GM12873 (cell line): ENCODE measurements at regions not wholly inside any gene's neighbourhood (a gene's known extent, or its start where the extent isn't known, plus 50 kb on each side); places are given as distances from the start of the nearest gene placed in this dataset.

Experiments
- TF ChIP-seq, protein P1 (sequence below): IDR thresholded peaks from 2 replicates; pipeline ENCODE4 v1.5.1; 2012; ENCODE audit warnings: low read depth, mild to moderate bottlenecking, moderate library complexity, low read length, control low read depth; ENCODE audit not compliant: insufficient read depth; ENCODE audit errors: missing control alignments

DNA sequence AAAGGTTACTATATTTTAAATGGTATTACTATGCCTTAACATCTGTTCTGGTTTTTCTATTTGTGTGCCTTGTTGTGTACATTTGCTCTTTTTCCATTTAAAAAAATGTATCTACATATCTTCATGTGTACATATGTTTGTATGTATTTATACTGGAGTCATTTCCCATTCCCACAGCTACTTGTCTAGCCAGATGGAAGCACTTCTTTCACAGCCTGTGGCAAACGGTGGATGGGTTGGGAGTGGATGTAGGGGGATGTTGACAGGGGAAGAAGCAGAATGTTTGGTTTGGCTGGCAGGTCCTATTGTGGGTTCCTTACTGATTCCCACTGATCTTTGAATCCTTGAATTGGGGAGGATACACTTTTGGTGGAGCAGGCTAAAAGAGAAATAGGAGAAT lies 93.6 kb upstream of the CNTNAP4 start:
- TF ChIP-seq, protein P1, sequence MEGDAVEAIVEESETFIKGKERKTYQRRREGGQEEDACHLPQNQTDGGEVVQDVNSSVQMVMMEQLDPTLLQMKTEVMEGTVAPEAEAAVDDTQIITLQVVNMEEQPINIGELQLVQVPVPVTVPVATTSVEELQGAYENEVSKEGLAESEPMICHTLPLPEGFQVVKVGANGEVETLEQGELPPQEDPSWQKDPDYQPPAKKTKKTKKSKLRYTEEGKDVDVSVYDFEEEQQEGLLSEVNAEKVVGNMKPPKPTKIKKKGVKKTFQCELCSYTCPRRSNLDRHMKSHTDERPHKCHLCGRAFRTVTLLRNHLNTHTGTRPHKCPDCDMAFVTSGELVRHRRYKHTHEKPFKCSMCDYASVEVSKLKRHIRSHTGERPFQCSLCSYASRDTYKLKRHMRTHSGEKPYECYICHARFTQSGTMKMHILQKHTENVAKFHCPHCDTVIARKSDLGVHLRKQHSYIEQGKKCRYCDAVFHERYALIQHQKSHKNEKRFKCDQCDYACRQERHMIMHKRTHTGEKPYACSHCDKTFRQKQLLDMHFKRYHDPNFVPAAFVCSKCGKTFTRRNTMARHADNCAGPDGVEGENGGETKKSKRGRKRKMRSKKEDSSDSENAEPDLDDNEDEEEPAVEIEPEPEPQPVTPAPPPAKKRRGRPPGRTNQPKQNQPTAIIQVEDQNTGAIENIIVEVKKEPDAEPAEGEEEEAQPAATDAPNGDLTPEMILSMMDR, result no peak

DNA sequence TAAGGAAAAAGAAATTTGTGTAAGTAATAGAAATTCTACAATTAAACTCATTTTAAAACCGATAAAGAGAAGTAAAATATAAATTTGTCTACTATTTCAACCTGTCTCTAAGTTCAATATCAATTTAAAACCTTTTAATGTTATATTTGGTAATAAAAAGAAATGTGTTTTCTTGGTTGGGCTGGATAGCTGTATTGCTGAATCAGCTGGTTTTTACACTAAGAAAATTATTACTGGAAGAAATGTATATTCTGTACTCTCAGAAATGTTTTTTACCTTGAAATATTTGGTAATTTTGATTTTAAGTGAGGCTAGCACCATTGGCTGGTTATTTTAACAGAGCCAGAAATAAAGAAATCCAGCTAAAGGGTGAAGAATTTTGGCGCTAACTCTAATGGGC lies 87.1 kb upstream of the CNTNAP4 start:
- TF ChIP-seq, protein P1, result no peak

DNA sequence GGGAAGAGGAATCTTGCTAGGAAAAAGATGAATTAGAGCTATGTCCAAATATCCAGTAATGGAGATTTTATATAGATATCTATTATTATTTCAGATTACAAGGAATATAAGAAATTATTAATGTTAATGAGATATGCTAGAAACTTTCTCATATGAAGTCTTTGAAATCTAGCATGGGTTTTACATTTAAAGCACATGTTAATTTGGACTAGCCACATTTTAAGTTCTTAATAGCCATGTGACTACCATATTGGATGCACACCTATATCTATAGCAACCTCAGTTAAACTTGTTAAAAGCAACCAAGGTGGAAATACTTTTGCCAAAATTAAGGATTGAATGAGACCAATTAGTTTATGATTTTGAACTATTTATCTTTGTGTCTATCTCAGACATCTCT lies 86.7 kb upstream of the CNTNAP4 start:
- TF ChIP-seq, protein P1, result no peak

DNA sequence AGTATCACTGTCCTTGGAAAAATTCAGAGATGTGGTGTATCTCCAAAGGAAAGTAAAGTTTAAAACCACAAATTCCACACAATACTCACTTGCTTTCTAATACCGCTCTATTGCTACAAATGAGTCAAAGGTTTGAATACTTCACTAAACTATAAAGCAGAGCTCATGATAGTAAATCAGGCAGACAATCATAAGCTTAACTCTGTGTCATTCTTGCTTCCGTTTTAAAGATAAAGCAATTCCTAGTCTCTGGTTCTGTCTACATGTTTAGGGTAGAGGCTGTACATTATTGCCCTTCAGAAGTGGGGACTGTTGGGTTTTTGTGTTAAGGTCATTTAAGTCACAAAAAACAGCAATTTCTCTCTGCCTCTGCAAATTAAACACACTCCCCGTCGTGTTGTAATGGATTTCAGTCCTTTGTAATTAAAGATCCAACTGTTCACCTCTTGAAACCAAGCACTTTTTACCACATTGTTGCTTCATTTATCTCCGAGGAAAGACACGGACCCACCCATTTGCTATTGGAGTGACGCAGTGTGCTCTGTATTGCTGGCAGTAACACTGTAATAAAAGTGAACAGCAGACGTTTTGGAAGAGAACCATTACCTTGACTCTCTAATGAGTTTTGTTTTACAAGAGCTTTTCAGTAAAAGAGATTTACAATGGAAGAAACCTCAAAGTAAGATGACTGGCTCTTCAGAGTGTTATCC lies 83.1 kb upstream of the CNTNAP4 start:
- TF ChIP-seq, protein P1, result no peak

DNA sequence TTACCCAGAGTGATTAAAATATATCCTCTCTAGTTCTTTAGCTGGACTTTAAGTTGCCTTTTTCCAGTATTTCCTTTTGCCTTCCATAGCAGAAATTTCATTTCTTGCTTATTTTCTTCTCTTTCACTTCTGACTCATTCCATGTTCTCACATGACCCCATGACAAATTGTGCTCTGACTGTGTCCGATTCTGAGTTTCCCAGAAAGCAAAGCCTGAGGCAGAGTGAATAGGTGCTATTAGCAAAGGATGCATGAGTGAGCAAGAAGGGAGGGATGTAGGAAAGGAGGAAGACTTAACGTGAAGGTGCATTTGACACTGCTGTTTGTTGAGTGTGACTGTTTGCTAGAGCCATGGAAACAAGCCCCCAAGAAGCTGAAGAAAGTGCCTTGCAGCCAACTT lies 82.6 kb upstream of the CNTNAP4 start:
- TF ChIP-seq, protein P1, result no peak

DNA sequence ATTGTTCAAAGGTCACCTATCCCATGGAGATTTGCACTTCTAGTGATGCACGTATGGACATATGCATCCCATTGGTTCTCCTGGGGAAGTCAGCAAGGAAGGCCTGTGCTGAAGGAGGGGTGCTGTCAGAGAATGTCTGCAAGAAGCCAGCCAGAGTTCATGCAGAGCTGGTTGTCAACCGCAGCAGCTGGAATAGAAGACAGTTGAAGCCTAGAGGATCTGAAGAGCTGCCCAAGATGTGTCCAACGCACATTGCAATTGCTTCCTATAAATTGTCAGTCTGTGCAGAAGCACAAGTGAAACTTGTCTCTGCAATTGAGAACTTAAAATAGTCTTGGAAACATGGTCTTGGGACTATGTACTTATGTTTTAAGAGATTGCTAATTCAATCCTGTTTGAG lies 82.1 kb upstream of the CNTNAP4 start:
- TF ChIP-seq, protein P1, result no peak

DNA sequence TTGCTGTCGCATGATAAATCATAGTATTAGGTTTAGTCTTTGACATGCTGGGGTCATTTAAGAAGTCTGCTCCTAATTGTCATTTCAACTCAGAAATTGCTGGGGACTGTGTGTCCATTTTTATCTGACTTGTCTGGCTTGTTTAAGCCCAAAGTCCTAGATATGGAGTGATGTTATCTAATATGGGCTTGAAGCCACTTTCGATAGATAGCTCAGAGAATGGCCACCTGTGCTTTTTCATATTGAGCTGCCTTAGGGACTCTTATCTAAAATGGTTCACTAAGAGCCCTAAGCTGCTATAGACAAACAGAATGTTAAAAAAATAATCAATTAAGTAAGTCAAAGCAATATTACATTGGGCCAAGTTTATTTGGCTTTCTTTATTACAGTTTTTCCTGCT lies 81.6 kb upstream of the CNTNAP4 start:
- TF ChIP-seq, protein P1, result no peak
